ENCODE measurements at regions not wholly inside any gene's neighbourhood (a gene's known extent, or its start where the extent isn't known, plus 50 kb on each side); places are given as distances from the start of the nearest gene placed in this dataset.
A peak's percentile ranks its signal among the peaks of the same experiment; 100 is the strongest.
"Not testable (repeated sequence)": the region's sequence is repeated elsewhere in the genome, so short reads cannot be mapped to it uniquely, and the experiment has no call there.

- Histone ChIP-seq H3K36me3 (ENCODE audit: control insufficient read depth, insufficient read depth, low read length) (no peaks in the 10 kb centered on the region), H3K9me3 (ENCODE audit: control insufficient read depth, insufficient read depth, low read depth, low read length) (peaks cover 9% of the 10 kb centered on the region; the same call in 1 of the 2 replicates), H3K27me3 (ENCODE audit: control insufficient read depth, insufficient read depth, low read length) (no peaks in the 10 kb centered on the region), H3K4me3 (ENCODE audit: low read depth in 2 of 2, low read length in 2 of 2) (no peak overlapping the region), H3K27ac (ENCODE audit: low read length) (0 out of 2 replicates have a peak overlapping the region, but pooled peaks have one; percentile 34), H3K4me1 (ENCODE audit: control insufficient read depth, insufficient read depth, low read length) (no peaks in the 10 kb centered on the region; the same call in none of the 2 replicates)
- ATAC-seq (no peak), DNase-seq (ENCODE audit: low read depth, low spot score) (no peak)
- ChIA-PET CTCF (no interaction called here), POLR2A (no interaction called here)
- in situ Hi-C loops (cut with HindIII; ENCODE audit: low pct_unique_long_range_greater_than_20kb, low sequenced_read_pairs) (no loop called here), intact Hi-C loops (cut with micrococcal nuclease; ENCODE audit: unreplicated experiment) (no loop called here)
- no TSS peak for BruUV-seq (replicated peaks)
- TF ChIP-seq TCF7L2 (IDR thresholded peaks at IDR 0.05; ENCODE audit: low read depth, low read length) (no peak), POLR2AphosphoS5 (IDR thresholded peaks at IDR 0.05; ENCODE audit: low read depth, low read length) (no peak), CTCF (IDR thresholded peaks at IDR 0.05) (no peak), SIN3A (IDR thresholded peaks at IDR 0.05; ENCODE audit: borderline replicate concordance, insufficient read depth, low read depth, low read length) (no peak), REST (IDR thresholded peaks at IDR 0.05; ENCODE audit: insufficient read depth in 1 of 2, low read depth in 2 of 2, low read length in 1 of 2) (no peak)
These were observed 486.2 kb upstream of the KLF6 start for GRCh38 chr10:4271193-4271592.

- peak overlapping the region; percentile 73; the same call in 1 of the 2 replicates for H3K27ac ChIP-seq (ENCODE audit: low read length)
- no peaks in the 10 kb centered on the region; the same call in none of the 2 replicates for H3K4me1 ChIP-seq (ENCODE audit: control insufficient read depth, insufficient read depth, low read length)
- no TSS peak for BruUV-seq (replicated peaks)
- intact Hi-C loops (cut with micrococcal nuclease; ENCODE audit: unreplicated experiment), result no loop called here
- H3K9me3 ChIP-seq (ENCODE audit: control insufficient read depth, insufficient read depth, low read depth, low read length), result peaks cover 9% of the 10 kb centered on the region; the same call in 1 of the 2 replicates
- CTCF ChIA-PET, result interaction anchor here (0.7 kb wide), 1 partner anchor 1120 kb away, joined by 3 read pairs; no protein-coding TSS in a partner anchor
- H3K36me3 ChIP-seq (ENCODE audit: control insufficient read depth, insufficient read depth, low read length), result no peaks in the 10 kb centered on the region
- in situ Hi-C loops (cut with HindIII; ENCODE audit: low pct_unique_long_range_greater_than_20kb, low sequenced_read_pairs), result no loop called here
- TF ChIP-seq REST (IDR thresholded peaks at IDR 0.05; ENCODE audit: insufficient read depth in 1 of 2, low read depth in 2 of 2, low read length in 1 of 2) (no peak), CTCF (IDR thresholded peaks at IDR 0.05) (no peak), TCF7L2 (IDR thresholded peaks at IDR 0.05; ENCODE audit: low read depth, low read length) (no peak), SIN3A (IDR thresholded peaks at IDR 0.05; ENCODE audit: borderline replicate concordance, insufficient read depth, low read depth, low read length) (no peak), POLR2AphosphoS5 (IDR thresholded peaks at IDR 0.05; ENCODE audit: low read depth, low read length) (no peak)
- no peak for DNase-seq (ENCODE audit: low read depth, low spot score)
- H3K4me3 ChIP-seq (ENCODE audit: low read depth in 2 of 2, low read length in 2 of 2), result no peak overlapping the region
- POLR2A ChIA-PET, result no interaction called here
- no peaks in the 10 kb centered on the region for H3K27me3 ChIP-seq (ENCODE audit: control insufficient read depth, insufficient read depth, low read length)
- ATAC-seq, result peak; percentile 56; the same call in 1 of the 2 replicates
These were observed 485.1 kb upstream of the KLF6 start for GRCh38 chr10:4270116-4270515.

GRCh38 chr10:4268490-4268889 is 483.5 kb upstream of the KLF6 start:
- H3K9me3 ChIP-seq (ENCODE audit: control insufficient read depth, insufficient read depth, low read depth, low read length); in situ Hi-C loops (cut with HindIII; ENCODE audit: low pct_unique_long_range_greater_than_20kb, low sequenced_read_pairs); H3K4me3 ChIP-seq (ENCODE audit: low read depth in 2 of 2, low read length in 2 of 2); BruUV-seq (replicated peaks); intact Hi-C loops (cut with micrococcal nuclease; ENCODE audit: unreplicated experiment); ATAC-seq; H3K36me3 ChIP-seq (ENCODE audit: control insufficient read depth, insufficient read depth, low read length); H3K4me1 ChIP-seq (ENCODE audit: control insufficient read depth, insufficient read depth, low read length); H3K27me3 ChIP-seq (ENCODE audit: control insufficient read depth, insufficient read depth, low read length); CTCF ChIA-PET; DNase-seq (ENCODE audit: low read depth, low spot score): not testable (repeated sequence)
- POLR2A ChIA-PET, result interaction anchor here (0.9 kb wide), 1 partner anchor 208 kb away, joined by 3 read pairs; no protein-coding TSS in a partner anchor
- H3K27ac ChIP-seq (ENCODE audit: low read length), result peak overlapping the region; percentile 57

Data from Panc1 (cell line).